HCT116 (cell line): ENCODE measurements at regions not wholly inside any gene's neighbourhood (a gene's known extent, or its start where the extent isn't known, plus 50 kb on each side); places are given as distances from the start of the nearest gene placed in this dataset.

Source experiments
- ATAC-seq: fragments of 200-7000 bp; cut with Tn5 transposase; 2 replicates; pipeline ENCODE4 v1.9.1; 2020; ENCODE audit warnings: mild to moderate bottlenecking, moderate library complexity
- BruUV-seq: library from RNA; stranded (reverse); fragments of 400-500 nt; replicated peaks from 2 replicates; lab custom pipeline; 2021; lab: Mats Ljungman, UMichigan
- CTCF ChIA-PET: fragments of 300-600 bp; sonication (Branson Sonifier 250); formaldehyde crosslinking; loops from one replicate; lab custom pipeline; 2021; ENCODE audit warnings: antibody characterized with exemption; lab: Charles Lee
- POLR2A ChIA-PET: fragments of 300-600, 350-600 bp; sonication (Branson Sonifier 250); formaldehyde crosslinking; loops from one replicate; lab custom pipeline; 2021; ENCODE audit warnings: antibody characterized with exemption; lab: Charles Lee
- RAD21 ChIA-PET, 2 experiments: fragments of 300-600 bp; sonication (Branson Sonifier 250); formaldehyde crosslinking; loops; one replicate each; lab custom pipeline; 2023; ENCODE audit warnings: low total read pairs in 2 of 2; ENCODE audit not compliant: uncharacterized antibody in 2 of 2, unreplicated experiment in 2 of 2, low non-redundant PET in 1 of 2; lab: Charles Lee
- DNase-seq: peaks from one replicate; pipeline ENCODE4 v3.0.0-alpha.2; 2010; ENCODE audit warnings: low read depth, low spot score
- H2AFZ ChIP-seq: fragments of 200-600 bp; shearing (Covaris generic), sonication (generic); 2 replicates; pipeline ENCODE4 v1.6.1; 2017; ENCODE audit warnings: low read depth, mixed run types, mixed read lengths, antibody characterized with exemption, low read length; ENCODE audit not compliant: poor library complexity, severe bottlenecking
- H3K27ac ChIP-seq: 2 replicates; pipeline ENCODE4 v1.5.1; 2012; ENCODE audit warnings: low read depth, low read length
- H3K27me3 ChIP-seq: fragments of 200-600 bp; sonication (generic); 2 replicates; pipeline ENCODE4 v1.6.1; 2016; ENCODE audit warnings: mixed run types, low read length, mixed read lengths; ENCODE audit not compliant: insufficient read depth
- H3K36me3 ChIP-seq, 2 experiments: fragments of 200-500 bp in 1 of 2; fragments of 200-600 bp in 1 of 2; sonication (Bioruptor generic) in 1 of 2; sonication (generic) in 1 of 2; 2 replicates each; pipeline versions ENCODE4 v1.5.1 to v1.6.1; 2014 to 2016; ENCODE audit warnings: low read length in 2 of 2, inconsistent platforms in 1 of 2, mixed read lengths in 1 of 2, mixed run types in 1 of 2; ENCODE audit not compliant: insufficient read depth in 2 of 2, control insufficient read depth in 1 of 2
- H3K4me1 ChIP-seq, 2 experiments: fragments of 200-600 bp in 1 of 2; sonication (generic) in 1 of 2; 2 replicates each; pipeline versions ENCODE4 v1.5.1 to v1.6.1; 2012 to 2017; ENCODE audit warnings: low read length in 2 of 2, inconsistent platforms in 1 of 2, mild to moderate bottlenecking in 1 of 2, mixed read lengths in 1 of 2, mixed run types in 1 of 2, moderate library complexity in 1 of 2; ENCODE audit not compliant: insufficient read depth in 2 of 2, control insufficient read depth in 1 of 2
- H3K4me2 ChIP-seq: fragments of 200-600 bp; sonication (generic); 2 replicates; pipeline ENCODE4 v1.6.1; 2017; ENCODE audit warnings: mixed run types, low read length, mixed read lengths
- H3K4me3 ChIP-seq, 2 experiments: fragments of 200-600 bp in 1 of 2; sonication (generic) in 1 of 2; replicated peaks in 1 of 2; 2 replicates each; pipeline ENCODE4 v1.5.1; 2011 to 2016; ENCODE audit warnings: low read length in 2 of 2, control low read depth in 1 of 2, low read depth in 1 of 2, mild to moderate bottlenecking in 1 of 2, mixed read lengths in 1 of 2, mixed run types in 1 of 2
- H3K79me2 ChIP-seq: fragments of 200-600 bp; sonication (generic); 2 replicates; pipeline ENCODE4 v1.6.1; 2017; ENCODE audit warnings: mild to moderate bottlenecking, mixed run types, low read length, moderate library complexity, mixed read lengths; ENCODE audit not compliant: insufficient read depth
- H3K9ac ChIP-seq: fragments of 200-600 bp; sonication (generic); 2 replicates; pipeline ENCODE4 v1.6.1; 2016; ENCODE audit warnings: low read length, mixed read lengths
- H3K9me2 ChIP-seq: fragments of 200-600 bp; sonication (generic), shearing (Covaris generic); 2 replicates; pipeline ENCODE4 v1.6.1; 2017; ENCODE audit warnings: mixed run types, mild to moderate bottlenecking, moderate library complexity; ENCODE audit not compliant: insufficient read depth
- H3K9me3 ChIP-seq, 2 experiments: fragments of 200-500 bp in 1 of 2; fragments of 200-600 bp in 1 of 2; sonication (Bioruptor generic) in 1 of 2; sonication (generic) in 1 of 2; 2 replicates each; pipeline ENCODE4 v1.6.1; 2014 to 2017; ENCODE audit warnings: low read length in 2 of 2, mixed read lengths in 2 of 2, inconsistent platforms in 1 of 2, low read depth in 1 of 2, mild to moderate bottlenecking in 1 of 2, mixed run types in 1 of 2, moderate library complexity in 1 of 2; ENCODE audit not compliant: control insufficient read depth in 1 of 2, insufficient read depth in 1 of 2
- H4K20me1 ChIP-seq: fragments of 200-600 bp; sonication (generic), shearing (Covaris generic); 2 replicates; pipeline ENCODE4 v1.6.1; 2017; ENCODE audit warnings: mixed run types, mild to moderate bottlenecking, moderate library complexity; ENCODE audit not compliant: insufficient read depth
- ATF3 ChIP-seq: IDR thresholded peaks from 2 replicates; pipeline ENCODE4 v1.6.1; 2012
- CBX3 ChIP-seq: IDR thresholded peaks from 2 replicates; pipeline ENCODE4 v1.6.1; 2012; ENCODE audit warnings: low read depth
- CEBPB ChIP-seq: IDR thresholded peaks from 2 replicates; pipeline ENCODE4 v1.6.1; 2012; ENCODE audit warnings: low read depth
- CTCF ChIP-seq, 3 experiments: fragments of 200-600 bp in 1 of 3; sonication (generic) in 1 of 3; IDR thresholded peaks in 2 of 3; conservative IDR thresholded peaks in 1 of 3; 2 replicates each; pipeline ENCODE4 v1.5.1; 2012 to 2017; ENCODE audit warnings: low read depth in 2 of 3, low read length in 2 of 3, antibody characterized with exemption in 1 of 3, borderline replicate concordance in 1 of 3, control low read depth in 1 of 3, mild to moderate bottlenecking in 1 of 3, mixed read lengths in 1 of 3, mixed run types in 1 of 3, moderate library complexity in 1 of 3; ENCODE audit not compliant: insufficient read depth in 1 of 3
- ELF1 ChIP-seq: IDR thresholded peaks from 2 replicates; pipeline ENCODE4 v1.6.1; 2012; ENCODE audit warnings: low read depth, borderline replicate concordance
- EZH2 ChIP-seq: fragments of 200-600 bp; sonication (generic); IDR thresholded peaks from 2 replicates; pipeline ENCODE4 v1.6.1; 2017; ENCODE audit warnings: antibody characterized with exemption, mixed run types
- EZH2phosphoT487 ChIP-seq: fragments of 200-600 bp; IDR thresholded peaks from 2 replicates; pipeline ENCODE4 v1.6.1; 2018; ENCODE audit warnings: antibody characterized with exemption, borderline replicate concordance
- POLR2A ChIP-seq: IDR thresholded peaks from 2 replicates; pipeline ENCODE4 v1.7.0; 2011; ENCODE audit warnings: borderline replicate concordance; ENCODE audit not compliant: insufficient read depth, insufficient read length; ENCODE audit errors: extremely low read depth
- ZNF274 ChIP-seq: fragments of 200-500 bp; sonication (Bioruptor generic); IDR thresholded peaks from 2 replicates; pipeline ENCODE4 v1.6.1; 2014; ENCODE audit warnings: mild to moderate bottlenecking, low read depth, low read length, inconsistent platforms
- intact Hi-C: fragments of 100-400 bp; cut with micrococcal nuclease; formaldehyde crosslinking; loops from 2 replicates; pipeline ENCODE4 v1.10.0; 2022
- TF ChIP-seq, protein P1 (sequence below): IDR thresholded peaks from 2 replicates; pipeline ENCODE4 v1.6.1; 2012
- TF ChIP-seq, protein P2 (sequence below): IDR thresholded peaks from 2 replicates; pipeline ENCODE4 v1.6.1; 2011; ENCODE audit warnings: mild to moderate bottlenecking, low read length, moderate library complexity; ENCODE audit not compliant: insufficient replicate concordance; ENCODE audit errors: extremely low read depth

- no TSS peak for BruUV-seq
- Histone ChIP-seq H3K4me1 (no peaks in the 10 kb centered on the region), H3K27ac (no peak overlapping the region), H3K79me2 (no peaks in the 10 kb centered on the region), H4K20me1 (no peaks in the 10 kb centered on the region), H3K27me3 (no peaks in the 10 kb centered on the region), H3K9ac (no peak overlapping the region), H3K36me3 (no peaks in the 10 kb centered on the region), H3K4me3 (no peak overlapping the region), H3K4me2 (no peak overlapping the region), H2AFZ (no peak overlapping the region), H3K9me2 (no peaks in the 10 kb centered on the region), H3K9me3 (no peaks in the 10 kb centered on the region)
- ChIA-PET CTCF (interaction anchor here (0.7 kb wide), 1 partner anchor 442 kb away, joined by 3 read pairs; the partner anchor contains the start of gene FAM133B), POLR2A (no interaction called here), RAD21 (no interaction called here)
- ATAC-seq = no peak
- no peak for DNase-seq
- intact Hi-C loops = no loop called here
- TF ChIP-seq CEBPB (no peak), ATF3 (no peak), EZH2phosphoT487 (no peak), ZNF274 (no peak), CBX3 (no peak), POLR2A (no peak), ELF1 (no peak), CTCF (IDR thresholded peaks at IDR 0.05 in 2 of 3, conservative IDR thresholded peaks at IDR 0.05 in 1 of 3; ENCODE audit: borderline replicate concordance in 1 of 3, insufficient read depth in 1 of 3, low read depth in 2 of 3, low read length in 2 of 3) (no peak), EZH2 (no peak)
- TF ChIP-seq, protein P1, sequence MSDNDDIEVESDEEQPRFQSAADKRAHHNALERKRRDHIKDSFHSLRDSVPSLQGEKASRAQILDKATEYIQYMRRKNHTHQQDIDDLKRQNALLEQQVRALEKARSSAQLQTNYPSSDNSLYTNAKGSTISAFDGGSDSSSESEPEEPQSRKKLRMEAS = no peak
- TF ChIP-seq, protein P2, sequence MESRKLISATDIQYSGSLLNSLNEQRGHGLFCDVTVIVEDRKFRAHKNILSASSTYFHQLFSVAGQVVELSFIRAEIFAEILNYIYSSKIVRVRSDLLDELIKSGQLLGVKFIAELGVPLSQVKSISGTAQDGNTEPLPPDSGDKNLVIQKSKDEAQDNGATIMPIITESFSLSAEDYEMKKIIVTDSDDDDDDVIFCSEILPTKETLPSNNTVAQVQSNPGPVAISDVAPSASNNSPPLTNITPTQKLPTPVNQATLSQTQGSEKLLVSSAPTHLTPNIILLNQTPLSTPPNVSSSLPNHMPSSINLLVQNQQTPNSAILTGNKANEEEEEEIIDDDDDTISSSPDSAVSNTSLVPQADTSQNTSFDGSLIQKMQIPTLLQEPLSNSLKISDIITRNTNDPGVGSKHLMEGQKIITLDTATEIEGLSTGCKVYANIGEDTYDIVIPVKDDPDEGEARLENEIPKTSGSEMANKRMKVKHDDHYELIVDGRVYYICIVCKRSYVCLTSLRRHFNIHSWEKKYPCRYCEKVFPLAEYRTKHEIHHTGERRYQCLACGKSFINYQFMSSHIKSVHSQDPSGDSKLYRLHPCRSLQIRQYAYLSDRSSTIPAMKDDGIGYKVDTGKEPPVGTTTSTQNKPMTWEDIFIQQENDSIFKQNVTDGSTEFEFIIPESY = no peak
Observed at GRCh38 chr7:93031795-93032194, 86.0 kb downstream of the SAMD9 start.
